ENCODE measurements at regions not wholly inside any gene's neighbourhood (a gene's known extent, or its start where the extent isn't known, plus 50 kb on each side); places are given as distances from the start of the nearest gene placed in this dataset.
"Not testable (repeated sequence)": the region's sequence is repeated elsewhere in the genome, so short reads cannot be mapped to it uniquely, and the experiment has no call there.

GRCh38 chr9:110029429-110029955, 178.5 kb downstream of the C9orf152 start:
- no peak for DNase-seq

DNA sequence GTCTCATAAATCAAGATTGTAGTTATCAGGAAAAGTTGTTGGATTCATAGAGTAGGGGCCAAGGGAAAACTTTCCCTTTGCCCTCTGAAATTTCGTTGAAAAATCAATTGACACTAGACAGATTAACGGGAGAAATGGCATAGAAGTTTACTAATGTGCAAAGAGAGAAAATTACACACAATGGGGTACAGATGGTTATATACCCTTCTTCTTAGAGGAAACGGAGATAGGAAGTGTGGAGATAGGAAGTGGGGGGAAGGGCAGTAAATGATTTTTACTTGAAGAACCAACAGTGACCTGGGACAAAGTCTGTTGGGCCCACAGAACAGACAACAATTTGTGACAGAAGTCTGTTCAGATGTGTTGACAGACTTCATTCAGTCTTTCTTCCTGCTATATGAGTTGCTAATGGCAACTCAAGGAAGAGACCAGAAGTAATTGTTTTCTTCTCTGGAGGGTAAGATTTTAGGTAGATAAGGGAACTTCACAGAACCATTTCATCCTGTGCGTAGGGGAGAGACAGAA, 177.9 kb downstream of the C9orf152 start:
- no peak for DNase-seq

DNA sequence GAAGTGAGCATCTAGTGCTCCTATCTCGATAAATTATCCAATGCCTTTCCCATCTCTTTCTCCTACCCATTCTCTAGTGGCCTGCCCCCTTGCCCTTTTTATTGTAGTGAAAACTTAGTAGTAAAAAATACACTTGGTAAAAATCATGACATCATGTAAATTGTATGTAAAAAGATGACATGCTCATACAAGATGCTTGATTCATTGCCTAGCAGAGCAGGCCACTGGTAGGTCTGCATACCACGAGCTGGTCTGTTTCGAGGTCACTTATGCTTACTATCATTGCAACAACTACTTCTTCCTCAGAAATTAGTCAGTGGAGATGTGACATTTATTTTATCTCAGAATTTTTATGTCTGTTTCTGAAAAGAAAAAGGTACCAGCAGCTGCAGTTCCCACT, 177.3 kb downstream of the C9orf152 start:
- DNase-seq, result no peak

- DNase-seq, result no peak
Observed at GRCh38 chr9:110031511-110032173, 176.3 kb downstream of the C9orf152 start.

DNA sequence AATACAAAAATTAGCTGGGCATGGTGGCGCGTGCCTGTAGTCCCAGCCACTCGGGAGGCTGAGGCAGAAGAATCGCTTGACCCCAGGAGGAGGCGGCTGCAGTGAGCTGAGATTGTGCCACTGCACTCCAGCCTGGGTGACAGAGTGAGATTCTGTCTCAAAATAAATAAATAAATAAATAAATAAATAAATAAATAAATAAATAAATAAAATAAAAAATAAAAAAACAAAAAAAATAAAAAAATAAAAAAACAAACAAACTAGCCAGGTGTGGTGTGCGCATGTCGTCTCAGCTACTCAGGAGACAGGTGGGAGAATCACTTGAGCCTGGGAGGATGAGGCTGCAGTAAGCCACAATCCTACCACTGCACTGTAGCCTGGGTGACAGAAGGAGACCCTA, 175.4 kb downstream of the C9orf152 start:
- DNase-seq, result not testable (repeated sequence)

DNA sequence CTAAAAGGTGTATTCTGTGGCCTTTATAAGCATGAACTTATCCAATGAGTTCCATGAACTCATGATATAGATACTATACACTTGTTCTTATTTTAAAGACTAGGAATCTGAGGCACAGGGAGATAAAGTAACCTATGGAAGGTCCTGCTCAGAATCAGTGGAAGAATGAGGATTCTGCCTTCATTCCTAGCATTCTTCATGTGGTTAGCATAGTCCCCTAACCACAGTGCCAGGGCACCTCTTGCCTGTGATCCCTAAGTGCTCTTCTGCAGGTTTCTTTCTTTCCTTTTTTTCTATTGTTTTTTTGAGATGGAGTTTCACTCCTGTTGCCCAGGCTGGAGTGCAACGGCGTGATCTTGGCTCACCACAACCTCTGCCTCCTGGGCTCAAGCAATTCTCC, 174.1 kb downstream of the C9orf152 start:
- DNase-seq, result no peak

- DNase-seq, result no peak
Observed at GRCh38 chr9:110036286-110036685, 171.7 kb downstream of the C9orf152 start.

GRCh38 chr9:110040788-110041187, 167.2 kb downstream of the C9orf152 start:
- DNase-seq, result no peak

- DNase-seq, result no peak
Observed at GRCh38 chr9:110041452-110041851, 166.5 kb downstream of the C9orf152 start.

DNA sequence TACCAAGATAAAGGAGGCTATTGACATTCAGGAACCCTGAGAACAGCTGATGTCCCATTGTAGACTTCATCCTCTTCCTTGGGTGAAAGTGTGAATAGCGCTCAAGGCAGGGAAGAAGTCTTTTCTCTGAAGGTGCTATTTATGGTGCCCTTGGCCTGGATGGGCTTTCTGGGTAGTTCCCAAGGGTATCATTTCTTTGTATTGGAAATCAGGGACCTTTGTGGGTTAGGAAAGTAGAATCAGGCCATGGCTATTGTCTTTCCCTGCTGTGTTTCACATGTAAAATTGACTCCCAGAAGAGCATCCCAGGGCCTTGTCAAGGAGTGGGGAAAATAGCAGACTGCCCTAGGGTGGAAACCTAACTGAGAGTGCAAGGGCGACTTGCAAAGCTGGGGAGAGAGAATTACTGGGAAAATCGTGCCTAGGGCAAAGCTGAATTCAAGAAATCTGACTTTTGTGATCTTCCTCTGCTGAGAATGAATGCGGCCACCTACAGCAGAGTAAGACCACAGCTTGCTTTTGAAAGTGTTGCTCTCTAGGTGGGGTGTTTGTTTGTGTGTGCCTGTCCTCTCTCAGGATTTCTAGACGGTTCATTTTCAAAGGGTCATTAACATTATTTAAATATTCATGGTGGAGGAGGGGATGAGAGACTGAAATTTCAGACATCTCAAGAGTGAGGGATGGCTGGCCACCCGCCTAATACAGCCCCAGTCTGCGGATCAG, 160.6 kb downstream of the C9orf152 start:
- DNase-seq, result no peak

DNA sequence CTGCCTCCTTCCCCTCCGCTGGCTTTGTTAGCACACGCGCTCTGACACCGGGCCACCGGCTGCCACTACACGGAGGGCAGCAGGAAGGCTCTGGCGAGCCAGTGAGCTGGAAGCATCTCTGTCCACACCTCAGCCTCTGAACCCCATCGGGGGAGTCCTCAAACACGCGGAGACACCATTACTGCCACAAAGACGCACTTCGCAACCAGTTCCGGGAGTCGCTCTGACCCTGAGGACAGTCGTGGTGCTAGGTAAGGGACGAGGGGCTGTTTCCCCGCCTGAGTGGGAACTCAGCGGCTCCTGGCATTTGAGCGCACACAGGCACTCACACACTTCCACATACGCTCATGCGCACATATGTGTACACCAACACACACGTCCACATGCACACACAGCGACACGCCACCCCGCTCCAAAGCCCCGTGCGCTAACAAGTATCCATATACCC, 160.0 kb downstream of the C9orf152 start:
- DNase-seq, result no peak

DNA sequence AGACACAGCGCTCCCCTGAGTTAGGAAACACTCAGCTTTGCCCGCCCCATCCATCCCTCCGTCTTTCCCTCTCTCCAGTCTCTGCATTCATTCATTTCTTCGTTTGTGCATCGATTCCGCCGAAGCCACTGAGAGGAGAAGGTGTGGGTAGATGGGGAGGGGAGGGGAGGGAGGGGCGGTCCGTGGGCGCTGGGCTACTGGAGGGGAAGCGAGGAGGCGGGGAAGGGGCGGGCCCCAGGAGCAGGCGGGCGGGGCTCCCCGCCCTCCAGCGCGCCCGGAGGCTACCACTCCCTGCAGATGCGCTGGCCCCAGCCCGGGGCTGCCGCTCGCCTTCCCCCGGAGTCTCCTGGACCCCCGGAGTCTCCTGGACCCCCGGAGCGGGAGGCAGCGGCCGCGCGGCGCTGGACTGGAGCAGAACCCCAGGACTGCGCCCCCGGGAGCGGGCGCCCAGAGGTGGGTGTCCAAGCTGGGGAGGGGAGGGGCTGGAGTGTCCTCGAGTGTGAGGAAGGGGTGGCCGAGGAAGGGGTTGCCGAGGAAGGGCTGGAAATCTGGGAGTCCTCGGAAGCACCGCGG, 159.5 kb downstream of the C9orf152 start:
- DNase-seq, result peak; percentile 40 to 44

- no peak for DNase-seq
Observed at GRCh38 chr9:110048976-110049698, 158.8 kb downstream of the C9orf152 start.

- DNase-seq, result no peak
Observed at GRCh38 chr9:110049699-110050450, 158.1 kb downstream of the C9orf152 start.

DNA sequence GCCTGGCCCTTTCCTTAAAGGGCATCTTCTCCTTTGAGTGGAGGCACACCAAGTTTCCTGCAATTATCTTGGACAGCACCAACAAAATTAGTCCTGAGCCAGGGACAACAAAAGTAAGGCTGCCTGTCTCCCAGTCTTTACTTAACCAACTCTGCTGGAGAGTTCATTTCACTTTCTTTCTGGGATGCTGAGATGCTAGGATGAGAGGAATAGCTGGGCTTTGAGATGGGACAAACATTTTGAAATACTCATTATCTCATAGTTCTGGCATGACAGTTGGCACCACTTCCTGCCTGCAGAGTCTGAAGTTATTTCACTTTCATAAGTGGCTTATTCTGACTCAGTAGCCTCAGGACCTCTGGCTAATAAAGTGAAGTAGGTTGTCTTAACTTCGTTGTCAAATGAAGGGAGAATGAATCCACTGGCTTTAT, 157.0 kb downstream of the C9orf152 start:
- DNase-seq, result no peak

DNA sequence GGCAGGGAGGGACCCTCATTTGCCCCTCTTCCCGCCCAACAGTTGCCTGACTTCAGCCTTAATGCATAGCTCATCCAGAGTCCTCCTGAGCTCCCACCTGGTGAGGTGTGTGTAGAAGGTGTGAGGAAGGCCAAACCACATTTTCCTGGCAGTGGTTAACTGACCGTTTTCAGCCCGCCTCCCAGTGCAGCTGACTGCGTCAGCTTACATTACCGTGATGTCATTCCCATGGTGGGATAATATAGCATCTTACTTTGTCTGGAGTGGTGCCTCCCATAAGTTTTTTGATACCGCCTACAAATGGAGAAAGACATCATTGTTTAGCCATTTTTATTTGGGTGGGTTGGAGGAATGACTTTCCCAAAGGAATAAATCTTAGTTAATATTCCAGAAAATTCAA, 151.9 kb downstream of the C9orf152 start:
- no peak for DNase-seq

GRCh38 chr9:110058304-110058953, 149.5 kb downstream of the C9orf152 start:
- peak in 1 of 2 experiments; percentile 3 for DNase-seq

DNA sequence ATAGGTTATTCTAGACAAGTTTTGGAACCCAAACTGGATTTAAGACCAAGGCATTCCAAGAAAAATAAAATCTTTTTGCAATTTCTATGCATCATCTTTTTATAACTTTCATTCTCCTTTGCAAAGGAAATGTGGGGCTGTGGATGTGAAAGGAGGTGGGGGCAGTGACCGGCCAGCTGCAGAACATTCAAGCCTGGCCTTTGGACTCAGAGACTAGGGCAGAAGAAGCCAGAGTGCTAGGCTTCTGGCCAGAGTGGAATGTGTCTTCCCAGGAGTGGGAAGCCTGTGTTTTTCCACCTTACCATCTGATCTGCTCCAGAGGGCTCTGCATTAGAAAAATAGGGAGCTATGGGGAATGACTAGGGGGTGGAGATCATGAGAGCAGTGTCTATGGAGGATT, 148.5 kb downstream of the C9orf152 start:
- no peak for DNase-seq

DNA sequence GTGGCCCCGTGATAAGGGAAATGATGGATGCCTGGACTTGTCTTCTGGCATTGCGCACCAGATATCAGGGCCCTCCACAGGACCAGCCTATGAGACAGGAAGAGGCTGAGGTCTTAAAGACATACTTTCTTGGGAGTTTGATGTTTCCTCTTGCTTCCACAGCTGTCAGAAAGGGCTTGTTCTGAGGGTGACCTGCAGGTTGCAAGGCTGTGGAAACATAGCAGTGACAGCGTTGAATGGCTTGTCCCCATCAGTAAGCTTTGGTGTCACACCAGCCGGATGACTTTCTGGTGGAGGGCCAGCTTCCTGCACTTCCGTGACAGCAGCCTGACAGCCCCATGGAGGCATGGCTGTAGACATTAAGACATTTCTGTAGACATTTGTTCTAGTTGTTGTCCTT, 143.2 kb downstream of the C9orf152 start:
- DNase-seq, result no peak

DNA sequence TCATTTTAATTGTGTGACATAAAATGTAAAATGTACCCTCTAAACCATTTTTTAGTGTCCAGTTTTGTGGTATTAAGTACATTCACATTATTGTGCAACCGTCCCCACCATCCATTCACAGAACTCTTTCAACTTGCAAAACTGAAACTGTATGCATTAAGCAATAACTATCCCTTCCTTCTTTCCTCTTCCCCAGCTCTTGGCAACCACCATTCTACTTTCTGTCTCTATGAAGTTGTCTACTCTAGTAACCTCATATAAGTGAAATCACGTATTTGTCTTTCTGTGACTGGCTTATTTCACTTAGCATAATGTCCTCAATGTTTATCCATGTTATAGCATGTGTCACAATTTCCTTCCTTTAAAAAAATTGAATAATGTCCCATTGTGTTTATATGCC, 142.4 kb downstream of the C9orf152 start:
- DNase-seq, result no peak

DNA sequence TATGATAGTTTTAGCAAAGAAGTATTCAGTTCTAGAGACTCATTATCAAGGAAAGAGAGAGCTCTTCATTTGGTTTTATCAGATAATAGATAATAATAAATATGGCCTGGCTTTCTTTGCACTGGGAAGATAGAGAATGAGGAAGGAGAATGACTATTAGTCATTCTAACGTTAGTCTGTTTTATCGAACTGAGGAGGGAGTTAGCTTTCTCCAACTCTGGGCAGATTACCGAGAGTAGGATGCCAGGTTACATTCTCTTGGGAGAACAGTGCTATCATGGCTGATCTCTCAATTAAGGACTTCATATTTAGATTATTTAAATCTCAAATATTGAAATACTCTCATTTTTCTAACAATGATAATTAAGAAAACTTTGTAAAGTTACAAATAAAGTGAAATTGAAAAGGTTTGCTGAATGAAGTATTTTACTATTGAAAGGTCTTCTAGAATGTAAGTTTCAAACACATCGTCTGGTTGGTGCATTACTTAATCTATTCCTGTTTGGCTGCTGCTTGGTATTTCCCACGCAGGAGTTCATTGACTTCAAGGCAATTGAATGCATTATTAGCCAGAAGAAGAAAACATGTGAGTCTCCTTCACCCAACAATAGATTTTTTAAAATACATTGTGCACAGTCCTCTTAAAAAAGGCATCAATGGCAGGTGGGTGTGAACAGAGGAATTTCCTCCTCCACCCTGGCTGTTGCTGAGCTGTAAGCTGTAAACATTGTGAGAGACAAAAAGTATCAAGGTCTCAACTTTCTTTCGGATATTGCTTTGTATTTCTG, 140.8 kb downstream of the C9orf152 start:
- DNase-seq, result no peak
